Midbrain (tissue), 1 donor: ENCODE measurements at regions not wholly inside any gene's neighbourhood (a gene's known extent, or its start where the extent isn't known, plus 50 kb on each side); places are given as distances from the start of the nearest gene placed in this dataset.
"Not testable (repeated sequence)": the region's sequence is repeated elsewhere in the genome, so short reads cannot be mapped to it uniquely, and the experiment has no call there.

ENCODE experiments used
- DNase-seq: peaks from one replicate; lab custom pipeline; 2025; lab: John Stamatoyannopoulos, UW

GRCh38 chr5:125085797-125086505 is 339.5 kb upstream of the ZNF608 start:
- no peak for DNase-seq

GRCh38 chr5:125088522-125089105 is 342.2 kb upstream of the ZNF608 start:
- no peak for DNase-seq

DNA sequence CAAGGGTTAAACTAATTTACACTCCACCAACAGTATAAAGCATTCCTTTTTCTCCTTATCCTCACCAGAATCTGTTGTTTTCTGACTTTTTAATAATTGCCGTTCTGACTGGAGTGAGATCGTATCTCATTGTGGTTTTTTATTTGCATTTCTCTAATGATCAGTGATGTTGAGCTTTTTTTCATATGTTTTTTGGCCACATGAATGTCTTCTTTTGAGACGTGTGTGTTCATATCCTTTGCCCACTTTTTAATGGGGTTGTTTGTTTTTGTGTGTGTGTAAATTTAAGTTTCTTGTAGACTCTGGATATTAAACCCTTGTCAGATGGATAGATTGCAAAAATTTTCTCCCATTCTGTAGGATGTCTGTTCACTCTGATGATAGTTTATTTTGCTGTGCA is 345.7 kb upstream of the ZNF608 start:
- DNase-seq: not testable (repeated sequence)

DNA sequence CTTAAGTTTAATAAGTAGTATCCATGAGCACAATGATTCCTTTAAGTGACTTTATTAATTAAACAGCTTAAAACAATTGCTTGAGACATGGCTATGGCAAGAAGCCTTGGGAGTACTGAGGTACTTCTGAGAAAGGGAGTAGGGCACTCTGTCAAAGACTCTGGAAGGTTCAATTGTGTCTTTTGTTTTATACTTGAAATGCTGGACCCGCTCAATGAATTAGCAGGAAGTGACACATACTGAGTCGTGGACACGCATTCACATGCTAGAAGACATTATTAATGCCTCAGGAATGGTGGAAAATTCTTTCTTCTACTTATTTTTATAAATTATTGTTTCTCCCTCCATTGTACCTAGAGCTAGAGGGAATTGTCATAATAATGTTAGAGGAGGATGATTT is 347.3 kb upstream of the ZNF608 start:
- DNase-seq: no peak

- no peak for DNase-seq
These were observed 353.9 kb upstream of the ZNF608 start for GRCh38 chr5:125100342-125100741.

DNA sequence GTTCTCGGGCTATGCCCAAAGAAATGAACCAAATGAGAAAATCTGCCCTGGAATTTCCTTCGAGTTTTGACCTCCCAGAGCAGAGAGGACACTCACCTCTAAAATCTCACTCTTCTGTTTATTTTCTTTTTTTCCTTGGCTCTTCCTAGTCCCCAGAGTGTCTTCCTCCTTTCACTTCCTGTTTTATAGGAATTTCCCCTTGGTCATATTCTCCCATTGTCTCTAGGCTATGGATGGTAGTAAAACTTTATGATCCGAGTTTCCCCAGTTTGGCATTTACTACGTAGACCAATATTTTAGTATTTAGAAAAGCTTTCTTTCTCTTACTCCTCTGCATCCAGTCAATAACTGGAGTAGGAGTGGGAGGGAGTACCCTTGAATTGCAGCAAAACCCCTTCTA is 354.5 kb upstream of the ZNF608 start:
- no peak for DNase-seq

- DNase-seq: no peak
These were observed 357.0 kb upstream of the ZNF608 start for GRCh38 chr5:125103459-125103858.

- no peak for DNase-seq
These were observed 359.8 kb upstream of the ZNF608 start for GRCh38 chr5:125106271-125106670.

DNA sequence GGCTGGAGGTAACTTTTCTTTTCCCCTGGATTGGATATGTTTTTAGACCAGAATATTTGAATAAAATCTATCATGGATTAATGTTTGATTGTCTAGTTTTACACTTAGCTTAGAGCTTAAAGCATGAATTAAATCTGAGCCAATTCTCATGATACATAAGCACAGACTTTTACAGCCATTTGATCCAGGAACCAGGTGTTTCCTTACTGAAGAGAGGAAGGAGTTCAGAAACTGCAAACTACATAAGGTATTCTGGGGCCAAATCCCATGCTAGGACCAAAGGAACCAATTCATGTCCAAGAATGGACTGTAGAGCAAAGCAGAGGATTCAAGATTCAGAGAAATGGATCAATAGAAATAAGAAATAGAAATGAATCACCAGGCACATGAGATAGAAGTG is 360.4 kb upstream of the ZNF608 start:
- DNase-seq: no peak

DNA sequence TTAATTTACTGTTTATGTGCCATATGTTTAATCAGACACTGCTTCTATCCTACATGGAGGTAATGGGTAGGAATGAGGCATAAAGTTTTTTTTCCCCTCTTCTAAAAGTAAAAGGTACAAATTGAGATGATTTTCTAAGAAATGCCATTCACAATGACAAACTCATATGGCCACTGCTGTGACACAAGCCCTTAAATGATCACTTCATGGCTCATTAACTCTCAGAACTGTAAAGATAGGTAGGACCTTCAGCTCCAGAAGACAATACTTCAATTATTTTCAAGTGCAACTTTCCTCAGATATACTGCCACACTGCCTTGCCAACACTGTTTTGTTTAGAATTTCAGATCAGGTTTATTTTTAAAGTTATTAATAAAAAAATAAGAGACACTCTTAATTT is 362.9 kb upstream of the ZNF608 start:
- no peak for DNase-seq

DNA sequence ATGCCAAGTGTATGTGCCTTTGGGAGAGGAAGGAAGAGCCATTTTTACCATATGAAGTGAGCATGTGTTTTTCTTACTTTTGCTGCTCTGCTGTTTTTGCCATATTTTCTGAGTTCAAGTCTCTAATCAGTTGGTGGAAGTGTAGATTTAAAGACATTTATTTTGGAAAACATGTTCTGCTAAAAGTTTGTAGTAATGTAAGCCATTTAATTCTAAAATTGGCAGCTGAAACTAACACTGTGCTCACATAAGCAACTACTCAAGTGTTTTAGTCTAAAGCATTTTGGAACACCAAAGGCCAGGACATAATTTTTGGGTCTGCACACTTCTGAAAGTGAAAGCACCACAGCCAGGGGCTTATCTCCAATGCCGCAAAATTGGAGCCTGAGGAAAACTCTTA is 363.4 kb upstream of the ZNF608 start:
- no peak for DNase-seq

DNA sequence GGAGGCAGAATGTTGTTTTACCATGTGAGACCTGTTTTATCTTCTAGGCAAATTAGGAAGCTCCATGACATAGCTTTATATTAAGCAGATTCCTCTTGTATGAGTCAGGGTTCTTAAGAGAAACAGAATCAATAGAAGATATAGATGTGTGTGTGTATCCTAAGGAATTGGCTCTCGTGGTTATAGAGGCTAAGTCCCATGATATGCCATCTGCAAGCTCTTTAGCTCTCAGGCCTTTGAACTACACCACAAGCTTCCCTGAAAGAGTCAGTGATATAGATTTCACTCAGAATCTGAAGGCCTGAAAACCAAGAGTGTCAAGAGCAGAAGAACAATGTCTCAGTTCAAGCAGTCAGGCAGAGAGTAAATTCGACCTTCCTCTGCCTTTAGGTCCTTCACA is 365.8 kb upstream of the ZNF608 start:
- DNase-seq: no peak

DNA sequence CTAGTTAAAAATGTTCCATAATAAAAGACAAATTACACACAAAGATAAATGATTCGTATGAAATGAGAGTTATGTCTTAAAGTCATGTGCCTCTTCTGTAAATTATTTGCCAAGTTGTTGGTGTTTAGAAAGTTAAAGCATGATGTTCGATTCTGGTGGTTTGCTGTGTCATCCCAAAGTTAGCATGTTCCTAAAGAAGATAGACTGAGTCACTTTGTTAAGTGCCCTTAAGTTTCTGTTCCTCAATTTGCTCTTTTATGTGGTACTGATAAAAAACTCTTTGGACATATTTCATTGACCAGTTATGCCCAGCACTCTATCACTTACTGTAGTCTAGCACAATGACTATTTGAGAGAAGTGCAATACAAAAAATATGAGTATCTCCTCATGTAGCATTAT is 366.9 kb upstream of the ZNF608 start:
- no peak for DNase-seq

GRCh38 chr5:125115195-125115525 is 368.7 kb upstream of the ZNF608 start:
- DNase-seq: no peak

GRCh38 chr5:125117566-125117965 is 371.1 kb upstream of the ZNF608 start:
- DNase-seq: no peak

DNA sequence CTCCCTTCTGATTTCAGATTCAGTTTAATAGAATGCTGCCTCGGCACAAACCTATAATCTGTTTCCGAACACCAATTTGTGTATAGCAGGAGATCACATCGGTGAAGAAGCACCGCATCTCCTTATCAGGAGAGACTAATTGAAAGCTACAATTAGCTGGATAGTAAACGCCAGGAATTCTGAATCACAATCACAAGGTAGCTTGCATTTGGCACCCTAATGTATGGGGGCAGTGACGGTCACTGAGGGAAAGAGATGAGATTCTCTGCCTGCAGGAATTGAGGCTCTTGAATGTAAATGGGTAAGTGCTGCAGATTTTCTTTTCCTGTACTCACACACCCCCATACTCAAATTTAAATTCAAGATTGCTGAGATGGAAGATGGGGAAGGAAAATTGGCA is 373.6 kb upstream of the ZNF608 start:
- DNase-seq: no peak

DNA sequence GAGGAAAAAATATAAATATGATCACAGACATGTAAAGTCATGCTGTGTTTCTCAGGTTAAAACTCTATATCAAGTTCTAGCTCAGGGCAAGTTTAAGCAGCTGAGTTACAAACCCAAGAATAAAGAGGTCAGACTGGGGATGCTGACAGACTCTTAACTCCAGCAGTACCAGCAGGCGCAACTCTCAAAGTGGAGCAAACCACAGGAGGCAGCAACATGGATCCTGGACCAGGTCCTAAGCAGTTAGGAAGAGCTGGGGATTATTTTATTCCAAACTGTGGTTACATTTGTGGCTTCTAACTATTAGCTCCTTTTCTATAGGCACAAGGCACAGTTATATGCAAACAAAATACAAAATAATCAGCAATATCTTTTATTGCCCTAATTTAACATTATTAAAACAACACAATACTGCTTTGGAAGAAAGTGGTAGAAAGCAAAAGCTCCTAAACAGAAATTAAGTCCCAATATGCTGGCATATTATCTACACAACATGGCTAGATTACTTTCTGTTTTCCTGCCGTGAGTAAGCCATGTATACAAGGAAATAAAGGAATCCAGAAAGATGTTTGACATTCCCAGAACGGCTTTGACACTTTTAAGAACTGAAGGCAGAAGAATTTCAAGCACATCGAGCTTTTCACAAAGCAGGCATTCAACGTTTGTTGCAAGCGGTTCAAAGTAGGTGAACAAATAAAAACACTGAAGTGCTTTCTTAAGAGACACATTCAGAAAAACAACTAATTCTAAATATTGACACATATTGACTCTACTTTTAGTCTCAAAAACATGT is 378.8 kb upstream of the ZNF608 start:
- no peak for DNase-seq

DNA sequence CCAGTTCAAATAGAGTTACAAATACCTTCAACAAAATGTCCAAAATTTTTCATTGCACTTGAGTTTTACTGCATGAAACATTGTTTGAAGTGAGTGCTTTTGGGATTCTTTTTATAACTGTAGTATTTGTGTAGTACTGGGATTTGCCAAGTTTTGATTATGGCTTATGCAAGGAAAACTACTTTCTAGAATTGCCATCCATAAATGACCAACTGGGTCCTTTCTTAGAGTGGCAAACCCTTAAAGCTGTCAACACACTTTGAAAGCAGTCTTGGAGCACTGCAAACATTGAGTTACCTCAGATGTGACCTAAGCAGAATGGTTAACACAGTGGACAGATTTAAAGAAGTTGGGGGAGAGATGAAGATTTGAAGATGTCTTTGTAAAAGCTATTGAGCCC is 379.6 kb upstream of the ZNF608 start:
- no peak for DNase-seq

DNA sequence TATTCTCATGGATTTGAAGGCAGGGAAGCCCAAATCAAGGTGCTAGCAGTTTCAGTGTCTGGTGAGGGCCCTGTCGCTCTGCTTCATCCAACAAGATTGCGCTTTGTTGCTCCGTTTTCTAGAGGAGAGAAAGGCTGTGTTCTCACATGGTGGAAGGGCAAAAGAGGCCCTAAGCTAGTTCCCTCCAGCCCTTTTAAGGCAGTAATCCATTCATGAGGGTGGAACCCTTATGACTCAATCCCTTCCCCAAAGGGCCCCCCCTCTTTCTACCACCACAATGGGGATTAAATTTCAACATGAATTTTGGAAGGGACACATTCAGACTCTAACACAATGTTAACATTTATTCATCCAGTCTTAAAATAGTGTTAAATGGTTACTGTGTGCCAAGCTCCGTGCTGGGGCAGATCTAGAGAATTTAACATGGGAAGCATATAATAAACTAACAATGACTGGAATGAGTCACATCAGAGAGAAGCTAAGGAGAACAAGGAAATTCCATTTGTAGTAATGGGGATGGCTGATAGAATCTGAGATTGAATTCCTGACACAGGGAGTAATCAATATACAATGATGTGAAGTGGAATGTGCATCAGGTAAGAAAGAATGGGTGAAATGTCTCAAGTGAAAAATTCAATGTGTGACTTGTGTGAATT is 382.8 kb upstream of the ZNF608 start:
- DNase-seq: no peak

- no peak for DNase-seq
These were observed 384.2 kb upstream of the ZNF608 start for GRCh38 chr5:125130591-125130990.

DNA sequence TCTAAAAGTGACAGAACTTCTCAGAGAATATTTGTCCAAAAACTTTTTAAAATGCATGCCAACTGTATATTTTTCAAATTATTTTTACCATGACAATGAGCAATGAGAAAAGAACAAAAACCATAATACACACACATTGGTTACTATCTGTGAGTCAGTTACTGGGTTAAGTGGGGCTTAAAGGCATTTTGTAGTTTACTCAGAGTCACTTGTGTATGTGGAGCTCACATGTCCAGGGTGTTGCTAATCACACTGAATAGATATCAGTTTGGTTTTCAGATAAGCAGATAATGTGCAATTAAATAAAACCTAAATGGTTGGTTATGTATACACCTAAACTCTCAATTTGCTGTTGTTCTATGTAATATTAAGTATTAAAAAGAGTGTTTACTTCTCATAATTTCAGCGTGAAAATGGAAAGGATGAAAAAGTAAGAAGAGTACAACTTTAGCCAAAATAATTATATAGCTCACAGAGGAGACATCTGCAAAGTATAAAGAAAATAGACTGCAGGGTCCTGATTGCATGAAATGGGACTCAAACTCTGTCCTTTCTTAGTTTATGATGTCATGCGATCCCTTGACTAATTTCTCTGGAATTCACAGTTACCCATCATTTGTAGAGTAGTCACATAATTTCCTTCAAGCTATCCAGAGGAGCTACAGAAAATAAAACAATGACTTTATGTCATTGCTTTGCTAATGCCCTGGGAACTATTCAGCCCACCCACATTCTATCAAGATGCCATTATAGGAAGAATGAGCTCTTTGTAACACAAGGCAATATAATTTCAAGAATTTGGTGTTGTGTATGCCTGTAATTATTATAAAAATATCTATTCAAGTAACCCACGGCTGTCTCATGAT is 388.0 kb upstream of the ZNF608 start:
- no peak for DNase-seq

- no peak for DNase-seq
These were observed 391.1 kb upstream of the ZNF608 start for GRCh38 chr5:125137535-125137934.
